ENCODE measurements at regions not wholly inside any gene's neighbourhood (a gene's known extent, or its start where the extent isn't known, plus 50 kb on each side); places are given as distances from the start of the nearest gene placed in this dataset.
"Not testable (repeated sequence)": the region's sequence is repeated elsewhere in the genome, so short reads cannot be mapped to it uniquely, and the experiment has no call there.

GRCh38 chr6:8802397-8802796 lies 367.1 kb upstream of the SLC35B3 start:
- not testable (repeated sequence) for H3K4me3 ChIP-seq (ENCODE audit: low read length); H3K27me3 ChIP-seq (ENCODE audit: control insufficient read depth, insufficient read depth, low read length); H3K9ac ChIP-seq (ENCODE audit: low read depth, low read length); H3K9me3 ChIP-seq (replicated peaks; ENCODE audit: low read length); H3K4me1 ChIP-seq (ENCODE audit: control insufficient read depth, insufficient read depth, low read length); H3K36me3 ChIP-seq (ENCODE audit: insufficient read depth, low read length); H3K4me2 ChIP-seq (ENCODE audit: low read length)

- Histone ChIP-seq H3K4me3 (ENCODE audit: low read length) (no peak overlapping the region), H3K4me2 (ENCODE audit: low read length) (no peak overlapping the region), H3K4me1 (ENCODE audit: control insufficient read depth, insufficient read depth, low read length) (no peaks in the 10 kb centered on the region), H3K9ac (ENCODE audit: low read depth, low read length) (no peak overlapping the region), H3K36me3 (ENCODE audit: insufficient read depth, low read length) (no peaks in the 10 kb centered on the region), H3K9me3 (replicated peaks; ENCODE audit: low read length) (no peaks in the 10 kb centered on the region), H3K27me3 (ENCODE audit: control insufficient read depth, insufficient read depth, low read length) (no peaks in the 10 kb centered on the region)
Measured at GRCh38 chr6:8794420-8794819, 359.1 kb upstream of the SLC35B3 start.

GRCh38 chr6:8789878-8790277 lies 354.5 kb upstream of the SLC35B3 start:
- no peaks in the 10 kb centered on the region for H3K36me3 ChIP-seq (ENCODE audit: insufficient read depth, low read length)
- H3K9me3 ChIP-seq (replicated peaks; ENCODE audit: low read length): no peaks in the 10 kb centered on the region
- no peaks in the 10 kb centered on the region for H3K27me3 ChIP-seq (ENCODE audit: control insufficient read depth, insufficient read depth, low read length)

GRCh38 chr6:8785223-8785622 lies 349.9 kb upstream of the SLC35B3 start:
- Histone ChIP-seq H3K4me3 (ENCODE audit: low read length) (no peak overlapping the region), H3K9me3 (replicated peaks; ENCODE audit: low read length) (no peaks in the 10 kb centered on the region), H3K4me1 (ENCODE audit: control insufficient read depth, insufficient read depth, low read length) (no peaks in the 10 kb centered on the region)

More at GRCh38 chr6:8789878-8790277, 354.5 kb upstream of the SLC35B3 start:
- no peak overlapping the region for H3K9ac ChIP-seq (ENCODE audit: low read depth, low read length)
- no peaks in the 10 kb centered on the region for H3K4me1 ChIP-seq (ENCODE audit: control insufficient read depth, insufficient read depth, low read length)
- no peak overlapping the region for H3K4me3 ChIP-seq (ENCODE audit: low read length)
- H3K4me2 ChIP-seq (ENCODE audit: low read length): no peak overlapping the region

DNA sequence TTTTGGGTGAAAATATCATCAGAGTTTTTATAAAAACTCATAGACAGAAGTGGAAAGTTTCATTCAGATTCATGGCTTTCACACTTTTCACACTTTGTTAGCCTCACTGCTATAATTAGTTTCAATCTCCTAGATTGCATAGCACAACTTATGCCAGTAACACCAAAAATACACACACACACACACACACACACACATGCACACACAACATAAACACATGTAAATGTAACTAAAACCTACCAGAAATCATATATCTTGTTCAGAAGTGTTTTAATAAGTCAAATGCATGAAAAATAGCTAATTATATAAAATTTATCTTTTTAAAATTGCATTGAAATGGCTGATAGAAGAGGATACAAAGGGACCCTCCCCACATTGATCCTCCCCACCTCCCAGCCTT lies 347.8 kb upstream of the SLC35B3 start:
- no peaks in the 10 kb centered on the region for H3K9me3 ChIP-seq (replicated peaks; ENCODE audit: low read length)
- no peaks in the 10 kb centered on the region for H3K36me3 ChIP-seq (ENCODE audit: insufficient read depth, low read length)
- H3K9ac ChIP-seq (ENCODE audit: low read depth, low read length): no peak overlapping the region
- H3K4me3 ChIP-seq (ENCODE audit: low read length): no peak overlapping the region
- H3K4me1 ChIP-seq (ENCODE audit: control insufficient read depth, insufficient read depth, low read length): no peaks in the 10 kb centered on the region
- H3K4me2 ChIP-seq (ENCODE audit: low read length): no peak overlapping the region
- no peaks in the 10 kb centered on the region for H3K27me3 ChIP-seq (ENCODE audit: control insufficient read depth, insufficient read depth, low read length)

More at GRCh38 chr6:8785223-8785622, 349.9 kb upstream of the SLC35B3 start:
- no peak overlapping the region for H3K4me2 ChIP-seq (ENCODE audit: low read length)
- H3K27me3 ChIP-seq (ENCODE audit: control insufficient read depth, insufficient read depth, low read length): no peaks in the 10 kb centered on the region
- no peaks in the 10 kb centered on the region for H3K36me3 ChIP-seq (ENCODE audit: insufficient read depth, low read length)
- no peak overlapping the region for H3K9ac ChIP-seq (ENCODE audit: low read depth, low read length)

GRCh38 chr6:8780653-8781052 lies 345.3 kb upstream of the SLC35B3 start:
- H3K36me3 ChIP-seq (ENCODE audit: insufficient read depth, low read length): no peaks in the 10 kb centered on the region
- H3K9ac ChIP-seq (ENCODE audit: low read depth, low read length): no peak overlapping the region
- H3K27me3 ChIP-seq (ENCODE audit: control insufficient read depth, insufficient read depth, low read length): no peaks in the 10 kb centered on the region
- H3K4me3 ChIP-seq (ENCODE audit: low read length): no peak overlapping the region
- no peak overlapping the region for H3K4me2 ChIP-seq (ENCODE audit: low read length)
- H3K9me3 ChIP-seq (replicated peaks; ENCODE audit: low read length): no peaks in the 10 kb centered on the region
- no peaks in the 10 kb centered on the region for H3K4me1 ChIP-seq (ENCODE audit: control insufficient read depth, insufficient read depth, low read length)

- H3K27me3 ChIP-seq (ENCODE audit: control insufficient read depth, insufficient read depth, low read length): no peaks in the 10 kb centered on the region
- no peaks in the 10 kb centered on the region for H3K9me3 ChIP-seq (replicated peaks; ENCODE audit: low read length)
- H3K9ac ChIP-seq (ENCODE audit: low read depth, low read length): no peak overlapping the region
- H3K36me3 ChIP-seq (ENCODE audit: insufficient read depth, low read length): no peaks in the 10 kb centered on the region
- H3K4me1 ChIP-seq (ENCODE audit: control insufficient read depth, insufficient read depth, low read length): no peaks in the 10 kb centered on the region
- H3K4me2 ChIP-seq (ENCODE audit: low read length): no peak overlapping the region
- H3K4me3 ChIP-seq (ENCODE audit: low read length): no peak overlapping the region
Measured at GRCh38 chr6:8764733-8765132, 329.4 kb upstream of the SLC35B3 start.

- Histone ChIP-seq H3K4me3 (ENCODE audit: low read length) (no peak overlapping the region), H3K4me1 (ENCODE audit: control insufficient read depth, insufficient read depth, low read length) (no peaks in the 10 kb centered on the region), H3K4me2 (ENCODE audit: low read length) (no peak overlapping the region), H3K36me3 (ENCODE audit: insufficient read depth, low read length) (no peaks in the 10 kb centered on the region), H3K9me3 (replicated peaks; ENCODE audit: low read length) (no peaks in the 10 kb centered on the region), H3K27me3 (ENCODE audit: control insufficient read depth, insufficient read depth, low read length) (no peaks in the 10 kb centered on the region), H3K9ac (ENCODE audit: low read depth, low read length) (no peak overlapping the region)
Measured at GRCh38 chr6:8760951-8761350, 325.6 kb upstream of the SLC35B3 start.

GRCh38 chr6:8758412-8758811 lies 323.1 kb upstream of the SLC35B3 start:
- Histone ChIP-seq H3K9me3 (replicated peaks; ENCODE audit: low read length) (no peaks in the 10 kb centered on the region), H3K9ac (ENCODE audit: low read depth, low read length) (no peak overlapping the region), H3K4me1 (ENCODE audit: control insufficient read depth, insufficient read depth, low read length) (no peaks in the 10 kb centered on the region), H3K4me3 (ENCODE audit: low read length) (no peak overlapping the region), H3K27me3 (ENCODE audit: control insufficient read depth, insufficient read depth, low read length) (no peaks in the 10 kb centered on the region), H3K4me2 (ENCODE audit: low read length) (no peak overlapping the region), H3K36me3 (ENCODE audit: insufficient read depth, low read length) (no peaks in the 10 kb centered on the region)

DNA sequence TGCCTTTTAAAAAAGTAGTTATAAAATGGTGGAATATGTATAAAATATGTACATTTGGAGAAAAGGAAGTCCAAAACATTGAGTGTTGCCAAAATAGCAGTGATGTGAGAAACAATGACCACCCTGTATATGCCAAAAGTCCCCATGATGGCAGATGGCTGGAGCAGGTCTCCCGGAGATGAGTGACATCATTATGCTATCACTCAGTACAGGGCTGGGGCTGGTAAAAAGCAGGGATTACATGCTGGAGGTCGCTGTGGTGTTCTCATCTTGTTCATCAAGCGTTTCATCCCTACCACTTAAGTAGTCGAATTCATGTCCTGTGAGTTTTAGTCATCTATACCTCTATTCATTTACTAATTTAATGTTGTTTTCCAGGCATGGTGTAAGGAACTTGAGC lies 315.3 kb upstream of the SLC35B3 start:
- no peak overlapping the region for H3K9ac ChIP-seq (ENCODE audit: low read depth, low read length)
- H3K4me1 ChIP-seq (ENCODE audit: control insufficient read depth, insufficient read depth, low read length): no peaks in the 10 kb centered on the region
- no peak overlapping the region for H3K4me2 ChIP-seq (ENCODE audit: low read length)
- H3K4me3 ChIP-seq (ENCODE audit: low read length): no peak overlapping the region
- H3K36me3 ChIP-seq (ENCODE audit: insufficient read depth, low read length): no peaks in the 10 kb centered on the region
- no peaks in the 10 kb centered on the region for H3K9me3 ChIP-seq (replicated peaks; ENCODE audit: low read length)
- H3K27me3 ChIP-seq (ENCODE audit: control insufficient read depth, insufficient read depth, low read length): no peaks in the 10 kb centered on the region

- no peaks in the 10 kb centered on the region for H3K36me3 ChIP-seq (ENCODE audit: insufficient read depth, low read length)
- no peaks in the 10 kb centered on the region for H3K4me1 ChIP-seq (ENCODE audit: control insufficient read depth, insufficient read depth, low read length)
- H3K4me2 ChIP-seq (ENCODE audit: low read length): no peak overlapping the region
- no peak overlapping the region for H3K4me3 ChIP-seq (ENCODE audit: low read length)
- no peak overlapping the region for H3K9ac ChIP-seq (ENCODE audit: low read depth, low read length)
- no peaks in the 10 kb centered on the region for H3K27me3 ChIP-seq (ENCODE audit: control insufficient read depth, insufficient read depth, low read length)
- no peaks in the 10 kb centered on the region for H3K9me3 ChIP-seq (replicated peaks; ENCODE audit: low read length)
Measured at GRCh38 chr6:8749465-8749864, 314.1 kb upstream of the SLC35B3 start.

DNA sequence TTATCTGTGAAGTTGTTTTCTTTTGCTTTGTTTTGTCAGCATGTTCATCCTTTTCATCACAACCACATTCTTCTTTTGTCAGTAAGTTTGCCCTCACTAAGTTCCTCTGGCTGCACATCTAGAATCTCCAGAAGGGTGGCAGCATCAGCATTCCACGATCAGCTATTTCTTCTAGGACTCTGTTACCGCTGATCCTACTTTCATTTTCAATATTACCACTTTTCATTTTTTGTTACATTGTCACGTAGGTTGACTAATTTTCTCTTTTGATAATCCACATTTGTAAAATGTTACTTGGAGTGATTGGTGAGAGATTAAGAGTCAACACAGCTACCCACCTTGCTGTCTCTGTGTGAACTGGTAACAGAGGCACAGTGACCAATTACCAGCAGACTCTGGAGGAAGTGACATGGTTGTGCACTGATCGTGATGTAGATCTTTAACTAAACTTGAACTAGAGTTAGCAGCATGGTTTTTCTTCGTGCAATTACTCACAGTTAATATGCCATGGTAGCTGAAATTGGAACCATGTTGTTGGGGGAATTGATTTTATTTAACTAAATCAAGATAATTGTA lies 307.9 kb upstream of the SLC35B3 start:
- Histone ChIP-seq H3K4me1 (ENCODE audit: control insufficient read depth, insufficient read depth, low read length) (no peaks in the 10 kb centered on the region), H3K9ac (ENCODE audit: low read depth, low read length) (no peak overlapping the region), H3K4me3 (ENCODE audit: low read length) (no peak overlapping the region)

More for the DNA sequence above, 307.9 kb upstream of the SLC35B3 start:
- Histone ChIP-seq H3K4me2 (ENCODE audit: low read length) (no peak overlapping the region), H3K27me3 (ENCODE audit: control insufficient read depth, insufficient read depth, low read length) (no peaks in the 10 kb centered on the region), H3K36me3 (ENCODE audit: insufficient read depth, low read length) (no peaks in the 10 kb centered on the region), H3K9me3 (replicated peaks; ENCODE audit: low read length) (no peaks in the 10 kb centered on the region)

Measured in skeletal muscle satellite cell (primary cell).